ENCODE measurements at regions not wholly inside any gene's neighbourhood (a gene's known extent, or its start where the extent isn't known, plus 50 kb on each side); places are given as distances from the start of the nearest gene placed in this dataset.

GRCh38 chr9:117516676-117517632, 102.1 kb upstream of the ASTN2 start:
- no peak for DNase-seq (ENCODE audit: low spot score in 2 of 2)
- Histone ChIP-seq H3K27ac (no peak overlapping the region), H3K36me3 (no peaks in the 10 kb centered on the region), H3K9me3 (no peaks in the 10 kb centered on the region), H3K27me3 (no peaks in the 10 kb centered on the region), H3K4me3 (no peak overlapping the region), H3K4me1 (no peaks in the 10 kb centered on the region)
- no peak for TF ChIP-seq CTCF (IDR thresholded peaks at IDR 0.05)
- TF ChIP-seq EP300 (IDR thresholded peaks at IDR 0.05): no peak
- TF ChIP-seq POLR2A (IDR thresholded peaks at IDR 0.05): no peak
- WGBS, 2 donors: 79 to 81% methylated on average over 4 of the region's 4 CpGs

- Histone ChIP-seq H3K36me3 (no peaks in the 10 kb centered on the region), H3K4me1 (no peaks in the 10 kb centered on the region), H3K4me3 (no peak overlapping the region), H3K9me3 (no peaks in the 10 kb centered on the region), H3K27me3 (no peaks in the 10 kb centered on the region), H3K27ac (no peak overlapping the region)
- WGBS, 2 donors: 69 to 72% methylated on average over 4 of the region's 4 CpGs
- TF ChIP-seq POLR2A (IDR thresholded peaks at IDR 0.05): no peak
- TF ChIP-seq CTCF (IDR thresholded peaks at IDR 0.05): no peak
- no peak for TF ChIP-seq EP300 (IDR thresholded peaks at IDR 0.05)
- no peak for DNase-seq (ENCODE audit: low spot score in 2 of 2)
Measured at GRCh38 chr9:117511852-117512481, 97.1 kb upstream of the ASTN2 start.

- Histone ChIP-seq H3K4me1 (peaks cover 0 to 5% (median 0%) of the 10 kb centered on the region in 4 donors), H3K36me3 (no peaks in the 10 kb centered on the region), H3K4me3 (no peak overlapping the region), H3K9me3 (no peaks in the 10 kb centered on the region), H3K27me3 (no peaks in the 10 kb centered on the region), H3K27ac (no peak overlapping the region)
- no peak for DNase-seq (ENCODE audit: low spot score in 2 of 2)
- WGBS, 2 donors: 90 to 94% methylated on average over 2 of the region's 2 CpGs
- no peak for TF ChIP-seq CTCF (IDR thresholded peaks at IDR 0.05)
- no peak for TF ChIP-seq EP300 (IDR thresholded peaks at IDR 0.05)
- no peak for TF ChIP-seq POLR2A (IDR thresholded peaks at IDR 0.05)
Measured at GRCh38 chr9:117496307-117496706, 81.5 kb upstream of the ASTN2 start.

- H3K36me3 ChIP-seq: no peaks in the 10 kb centered on the region
- WGBS, 2 donors: 8 to 17% methylated on average over 3 of the region's 3 CpGs
- no peaks in the 10 kb centered on the region for H3K9me3 ChIP-seq
- peak overlapping the region in 1 of 4 donors; percentile 12 for H3K4me3 ChIP-seq
- no peak overlapping the region for H3K27ac ChIP-seq
- no peaks in the 10 kb centered on the region for H3K27me3 ChIP-seq
- peaks cover 0 to 5% (median 0%) of the 10 kb centered on the region in 4 donors for H3K4me1 ChIP-seq
- DNase-seq (ENCODE audit: low spot score in 2 of 2): no peak
- TF ChIP-seq CTCF (IDR thresholded peaks at IDR 0.05): no peak
- TF ChIP-seq POLR2A (IDR thresholded peaks at IDR 0.05): no peak
- no peak for TF ChIP-seq EP300 (IDR thresholded peaks at IDR 0.05)
Measured at GRCh38 chr9:117494401-117495090, 79.7 kb upstream of the ASTN2 start.
